ENCODE measurements at regions not wholly inside any gene's neighbourhood (a gene's known extent, or its start where the extent isn't known, plus 50 kb on each side); places are given as distances from the start of the nearest gene placed in this dataset.

DNA sequence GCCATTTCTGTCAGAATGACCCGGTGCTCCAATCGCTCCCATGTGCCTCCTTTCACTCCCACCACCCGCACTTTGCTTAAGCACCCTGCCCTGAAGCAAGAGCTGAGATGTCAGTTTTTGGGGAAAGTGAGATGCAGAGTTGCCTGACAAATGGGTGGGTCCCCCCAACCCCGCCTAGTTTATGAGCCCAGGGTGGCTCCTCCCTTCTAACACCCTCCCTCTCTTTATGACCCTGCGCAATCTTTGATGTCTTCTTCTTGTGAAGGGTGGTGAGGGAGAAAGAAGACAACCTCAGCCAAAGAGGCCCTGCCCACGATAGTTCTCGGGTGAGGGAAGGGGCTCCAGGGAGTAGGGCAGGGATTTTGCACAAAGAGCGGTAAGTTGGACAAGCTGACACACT lies 89.5 kb upstream of the HOXC13 start:
- intact Hi-C loops (cut with micrococcal nuclease): no loop called here
- Histone ChIP-seq H3K4me3 (replicated peaks in 1 of 3; ENCODE audit: insufficient read depth in 1 of 3, low read depth in 1 of 3, low read length in 3 of 3) (no peak overlapping the region), H3K9me3 (replicated peaks; ENCODE audit: control insufficient read depth, insufficient read depth, low read length) (no peaks in the 10 kb centered on the region), H4K20me1 (replicated peaks; ENCODE audit: control insufficient read depth, extremely low read depth, insufficient read depth, low read length) (no peaks in the 10 kb centered on the region), H3K4me1 (ENCODE audit: control insufficient read depth, extremely low read depth, insufficient read depth, low read length) (no peaks in the 10 kb centered on the region), H3K9me1 (replicated peaks; ENCODE audit: control insufficient read depth, extremely low read depth, insufficient read depth, low read length) (no peaks in the 10 kb centered on the region), H3K36me3 (ENCODE audit: control insufficient read depth in 2 of 2, extremely low read depth in 1 of 2, insufficient read depth in 2 of 2, low read length in 2 of 2) (no peaks in the 10 kb centered on the region), H2AFZ (ENCODE audit: low read depth, low read length) (no peak overlapping the region), H3K27me3 (ENCODE audit: control insufficient read depth in 2 of 2, insufficient read depth in 2 of 2, low read length in 2 of 2) (peaks cover 2 to 11% of the 10 kb centered on the region in 2 experiments), H3K4me2 (ENCODE audit: insufficient read depth, low read length) (no peak overlapping the region), H3K79me2 (ENCODE audit: control insufficient read depth, insufficient read depth, low read length) (no peaks in the 10 kb centered on the region), H3K9ac (replicated peaks; ENCODE audit: extremely low read depth, insufficient read depth, low read length) (no peak overlapping the region), H3K27ac (ENCODE audit: insufficient read depth, low read depth, low read length) (no peak overlapping the region)
- no TSS peak for BruUV-seq (replicated peaks)
- dilution Hi-C loops (cut with MboI; ENCODE audit: extremely low pct_ligation_motif_present, low sequenced_read_pairs): no loop called here
- no peak for FAIRE-seq
- POLR2A ChIA-PET: no interaction called here
- TF ChIP-seq GATA2 (IDR thresholded peaks at IDR 0.05; ENCODE audit: insufficient read depth, insufficient read length, low read depth, low read length): no peak
- TF ChIP-seq POLR2A (IDR thresholded peaks at IDR 0.05; ENCODE audit: low read depth, low read length): no peak
- TF ChIP-seq FOS (IDR thresholded peaks at IDR 0.05; ENCODE audit: borderline replicate concordance, insufficient read depth, low read length): no peak
- TF ChIP-seq, protein P1, sequence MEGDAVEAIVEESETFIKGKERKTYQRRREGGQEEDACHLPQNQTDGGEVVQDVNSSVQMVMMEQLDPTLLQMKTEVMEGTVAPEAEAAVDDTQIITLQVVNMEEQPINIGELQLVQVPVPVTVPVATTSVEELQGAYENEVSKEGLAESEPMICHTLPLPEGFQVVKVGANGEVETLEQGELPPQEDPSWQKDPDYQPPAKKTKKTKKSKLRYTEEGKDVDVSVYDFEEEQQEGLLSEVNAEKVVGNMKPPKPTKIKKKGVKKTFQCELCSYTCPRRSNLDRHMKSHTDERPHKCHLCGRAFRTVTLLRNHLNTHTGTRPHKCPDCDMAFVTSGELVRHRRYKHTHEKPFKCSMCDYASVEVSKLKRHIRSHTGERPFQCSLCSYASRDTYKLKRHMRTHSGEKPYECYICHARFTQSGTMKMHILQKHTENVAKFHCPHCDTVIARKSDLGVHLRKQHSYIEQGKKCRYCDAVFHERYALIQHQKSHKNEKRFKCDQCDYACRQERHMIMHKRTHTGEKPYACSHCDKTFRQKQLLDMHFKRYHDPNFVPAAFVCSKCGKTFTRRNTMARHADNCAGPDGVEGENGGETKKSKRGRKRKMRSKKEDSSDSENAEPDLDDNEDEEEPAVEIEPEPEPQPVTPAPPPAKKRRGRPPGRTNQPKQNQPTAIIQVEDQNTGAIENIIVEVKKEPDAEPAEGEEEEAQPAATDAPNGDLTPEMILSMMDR (IDR thresholded peaks at IDR 0.05; ENCODE audit: extremely low read depth in 1 of 2, insufficient read depth in 1 of 2, low read depth in 1 of 2, low read length in 2 of 2): no peak
- TF ChIP-seq MYC (IDR thresholded peaks at IDR 0.05; ENCODE audit: low read depth, low read length): no peak
- no peak for TF ChIP-seq EZH2 (IDR thresholded peaks at IDR 0.05; ENCODE audit: borderline replicate concordance, low read depth, low read length, severe bottlenecking)
- TF ChIP-seq, protein P2, sequence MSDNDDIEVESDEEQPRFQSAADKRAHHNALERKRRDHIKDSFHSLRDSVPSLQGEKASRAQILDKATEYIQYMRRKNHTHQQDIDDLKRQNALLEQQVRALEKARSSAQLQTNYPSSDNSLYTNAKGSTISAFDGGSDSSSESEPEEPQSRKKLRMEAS (IDR thresholded peaks at IDR 0.05; ENCODE audit: insufficient read depth, insufficient read length): no peak
- no peak for TF ChIP-seq POLR2AphosphoS5 (IDR thresholded peaks at IDR 0.05; ENCODE audit: insufficient read depth, low read depth, low read length)
- TF ChIP-seq JUN (IDR thresholded peaks at IDR 0.05; ENCODE audit: borderline replicate concordance, insufficient read depth, insufficient read length, low read depth): no peak
- DNase-seq (ENCODE audit: low read depth, low spot score): no peak
- CTCF ChIA-PET: interaction anchor here (1.3 kb wide), 1 partner anchor 18 kb away, joined by 5 read pairs; no protein-coding TSS in a partner anchor
